ENCODE measurements at regions not wholly inside any gene's neighbourhood (a gene's known extent, or its start where the extent isn't known, plus 50 kb on each side); places are given as distances from the start of the nearest gene placed in this dataset.
A peak's percentile ranks its signal among the peaks of the same experiment; 100 is the strongest.

DNA sequence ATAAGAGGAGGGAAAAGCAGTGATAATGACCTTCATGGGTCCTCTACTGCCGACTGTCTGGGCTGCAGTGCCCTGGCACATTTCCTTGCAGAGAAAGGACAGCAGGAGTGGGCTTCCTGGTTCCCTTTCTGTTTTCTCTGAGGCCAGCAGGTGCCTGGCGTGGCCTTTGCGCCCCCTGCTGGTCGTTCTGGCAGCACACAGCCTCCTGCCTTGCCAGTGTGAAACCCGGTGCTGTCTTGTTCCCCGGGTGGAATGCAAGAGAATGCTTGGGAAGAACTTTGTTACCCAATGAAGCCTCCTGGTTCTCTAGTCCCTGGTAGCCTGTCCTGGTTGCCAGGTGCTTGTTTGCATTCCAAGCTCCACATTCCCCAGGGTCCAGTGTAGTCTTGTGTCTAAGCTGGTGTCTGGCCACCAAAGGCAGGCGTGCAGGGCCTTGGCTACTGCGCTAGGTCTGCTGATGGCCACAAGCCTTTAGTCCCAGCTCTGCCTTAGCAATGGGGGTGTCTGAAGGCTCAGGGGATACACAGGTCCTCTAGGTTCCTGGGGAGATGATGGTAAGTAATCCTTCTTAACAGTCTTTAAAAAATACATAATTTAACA is 1392.4 kb upstream of the TMEM132C start:
- Histone ChIP-seq H3K4me2 (ENCODE audit: low read length) (no peak overlapping the region), H3K27ac (ENCODE audit: low read length) (no peak overlapping the region), H3K9me3 (ENCODE audit: low read length) (no peaks in the 10 kb centered on the region), H3K9me2 (ENCODE audit: insufficient read depth, low read length) (no peaks in the 10 kb centered on the region), H3F3A (ENCODE audit: insufficient read depth, low read length, poor library complexity, severe bottlenecking) (no peaks in the 10 kb centered on the region), H3K9ac (ENCODE audit: low read length) (no peak overlapping the region), H3K27me3 (ENCODE audit: insufficient read depth, low read depth, low read length) (no peaks in the 10 kb centered on the region), H3K79me2 (replicated peaks; ENCODE audit: insufficient read depth, low read length) (no peaks in the 10 kb centered on the region), H4K20me1 (ENCODE audit: insufficient read depth) (no peaks in the 10 kb centered on the region), H3K36me3 (ENCODE audit: insufficient read depth, low read length) (no peaks in the 10 kb centered on the region), H2AFZ (ENCODE audit: low read depth, low read length) (no peak overlapping the region), H3K4me3 (ENCODE audit: low read length) (no peak overlapping the region)
- peak; percentile 51 for TF ChIP-seq SMC3 (conservative IDR thresholded peaks at IDR 0.05; ENCODE audit: poor library complexity)
- no peak for TF ChIP-seq EP300 (conservative IDR thresholded peaks at IDR 0.05; ENCODE audit: poor library complexity, severe bottlenecking)
- TF ChIP-seq RAD21 (conservative IDR thresholded peaks at IDR 0.05), result peak; percentile 55
- no peak for TF ChIP-seq POLR2AphosphoS5 (IDR thresholded peaks at IDR 0.05)
- TF ChIP-seq, protein P1, sequence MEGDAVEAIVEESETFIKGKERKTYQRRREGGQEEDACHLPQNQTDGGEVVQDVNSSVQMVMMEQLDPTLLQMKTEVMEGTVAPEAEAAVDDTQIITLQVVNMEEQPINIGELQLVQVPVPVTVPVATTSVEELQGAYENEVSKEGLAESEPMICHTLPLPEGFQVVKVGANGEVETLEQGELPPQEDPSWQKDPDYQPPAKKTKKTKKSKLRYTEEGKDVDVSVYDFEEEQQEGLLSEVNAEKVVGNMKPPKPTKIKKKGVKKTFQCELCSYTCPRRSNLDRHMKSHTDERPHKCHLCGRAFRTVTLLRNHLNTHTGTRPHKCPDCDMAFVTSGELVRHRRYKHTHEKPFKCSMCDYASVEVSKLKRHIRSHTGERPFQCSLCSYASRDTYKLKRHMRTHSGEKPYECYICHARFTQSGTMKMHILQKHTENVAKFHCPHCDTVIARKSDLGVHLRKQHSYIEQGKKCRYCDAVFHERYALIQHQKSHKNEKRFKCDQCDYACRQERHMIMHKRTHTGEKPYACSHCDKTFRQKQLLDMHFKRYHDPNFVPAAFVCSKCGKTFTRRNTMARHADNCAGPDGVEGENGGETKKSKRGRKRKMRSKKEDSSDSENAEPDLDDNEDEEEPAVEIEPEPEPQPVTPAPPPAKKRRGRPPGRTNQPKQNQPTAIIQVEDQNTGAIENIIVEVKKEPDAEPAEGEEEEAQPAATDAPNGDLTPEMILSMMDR (IDR thresholded peaks at IDR 0.05; ENCODE audit: poor library complexity, severe bottlenecking), result peak; percentile 55

DNA sequence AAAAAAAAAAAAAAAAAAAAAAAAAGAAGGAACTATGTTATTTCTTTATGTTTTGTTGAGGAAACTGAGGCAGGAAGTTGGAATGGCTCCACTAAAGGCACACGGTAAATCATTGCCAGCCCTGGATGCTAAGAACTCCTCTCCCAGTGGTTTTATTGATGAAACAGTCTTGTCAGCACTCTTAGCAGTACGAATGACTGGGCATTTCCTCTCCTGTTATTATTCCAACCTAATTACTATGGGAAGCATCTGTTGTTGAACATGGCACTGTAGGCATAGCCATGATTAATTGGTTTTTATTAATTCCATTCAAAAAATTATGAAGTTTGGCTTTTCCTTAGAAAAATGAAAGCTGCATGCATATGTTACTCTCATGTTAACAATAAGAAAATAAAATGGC is 1387.1 kb upstream of the TMEM132C start:
- no peaks in the 10 kb centered on the region for H3K27me3 ChIP-seq (ENCODE audit: insufficient read depth, low read depth, low read length)
- no peak overlapping the region for H3K9ac ChIP-seq (ENCODE audit: low read length)
- H3K4me2 ChIP-seq (ENCODE audit: low read length), result no peak overlapping the region
- no peaks in the 10 kb centered on the region for H3K79me2 ChIP-seq (replicated peaks; ENCODE audit: insufficient read depth, low read length)
- no peak overlapping the region for H3K4me3 ChIP-seq (ENCODE audit: low read length)
- no peak for TF ChIP-seq MXI1 (conservative IDR thresholded peaks at IDR 0.05; ENCODE audit: poor library complexity, severe bottlenecking)
- TF ChIP-seq, protein P1 (IDR thresholded peaks at IDR 0.05; ENCODE audit: poor library complexity, severe bottlenecking), result no peak
- no peak for TF ChIP-seq TAF1 (IDR thresholded peaks at IDR 0.05; ENCODE audit: low read depth)
- no peak for TF ChIP-seq EZH2 (IDR thresholded peaks at IDR 0.05; ENCODE audit: borderline replicate concordance, insufficient read depth, low read length, poor library complexity, severe bottlenecking)
- TF ChIP-seq, protein P2, sequence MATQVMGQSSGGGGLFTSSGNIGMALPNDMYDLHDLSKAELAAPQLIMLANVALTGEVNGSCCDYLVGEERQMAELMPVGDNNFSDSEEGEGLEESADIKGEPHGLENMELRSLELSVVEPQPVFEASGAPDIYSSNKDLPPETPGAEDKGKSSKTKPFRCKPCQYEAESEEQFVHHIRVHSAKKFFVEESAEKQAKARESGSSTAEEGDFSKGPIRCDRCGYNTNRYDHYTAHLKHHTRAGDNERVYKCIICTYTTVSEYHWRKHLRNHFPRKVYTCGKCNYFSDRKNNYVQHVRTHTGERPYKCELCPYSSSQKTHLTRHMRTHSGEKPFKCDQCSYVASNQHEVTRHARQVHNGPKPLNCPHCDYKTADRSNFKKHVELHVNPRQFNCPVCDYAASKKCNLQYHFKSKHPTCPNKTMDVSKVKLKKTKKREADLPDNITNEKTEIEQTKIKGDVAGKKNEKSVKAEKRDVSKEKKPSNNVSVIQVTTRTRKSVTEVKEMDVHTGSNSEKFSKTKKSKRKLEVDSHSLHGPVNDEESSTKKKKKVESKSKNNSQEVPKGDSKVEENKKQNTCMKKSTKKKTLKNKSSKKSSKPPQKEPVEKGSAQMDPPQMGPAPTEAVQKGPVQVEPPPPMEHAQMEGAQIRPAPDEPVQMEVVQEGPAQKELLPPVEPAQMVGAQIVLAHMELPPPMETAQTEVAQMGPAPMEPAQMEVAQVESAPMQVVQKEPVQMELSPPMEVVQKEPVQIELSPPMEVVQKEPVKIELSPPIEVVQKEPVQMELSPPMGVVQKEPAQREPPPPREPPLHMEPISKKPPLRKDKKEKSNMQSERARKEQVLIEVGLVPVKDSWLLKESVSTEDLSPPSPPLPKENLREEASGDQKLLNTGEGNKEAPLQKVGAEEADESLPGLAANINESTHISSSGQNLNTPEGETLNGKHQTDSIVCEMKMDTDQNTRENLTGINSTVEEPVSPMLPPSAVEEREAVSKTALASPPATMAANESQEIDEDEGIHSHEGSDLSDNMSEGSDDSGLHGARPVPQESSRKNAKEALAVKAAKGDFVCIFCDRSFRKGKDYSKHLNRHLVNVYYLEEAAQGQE (IDR thresholded peaks at IDR 0.05; ENCODE audit: borderline replicate concordance), result no peak
- no peak for TF ChIP-seq POLR2AphosphoS5 (IDR thresholded peaks at IDR 0.05)
- TF ChIP-seq RAD21 (conservative IDR thresholded peaks at IDR 0.05), result no peak
- TF ChIP-seq EP300 (conservative IDR thresholded peaks at IDR 0.05; ENCODE audit: poor library complexity, severe bottlenecking), result no peak
- TF ChIP-seq SMC3 (conservative IDR thresholded peaks at IDR 0.05; ENCODE audit: poor library complexity), result no peak
- no peak overlapping the region for H2AFZ ChIP-seq (ENCODE audit: low read depth, low read length)
- H3K27ac ChIP-seq (ENCODE audit: low read length), result no peak overlapping the region
- no peaks in the 10 kb centered on the region for H3F3A ChIP-seq (ENCODE audit: insufficient read depth, low read length, poor library complexity, severe bottlenecking)
- no peaks in the 10 kb centered on the region for H4K20me1 ChIP-seq (ENCODE audit: insufficient read depth)
- no peaks in the 10 kb centered on the region for H3K9me2 ChIP-seq (ENCODE audit: insufficient read depth, low read length)
- H3K36me3 ChIP-seq (ENCODE audit: insufficient read depth, low read length), result no peaks in the 10 kb centered on the region
- H3K9me3 ChIP-seq (ENCODE audit: low read length), result no peaks in the 10 kb centered on the region
